ENCODE measurements at regions not wholly inside any gene's neighbourhood (a gene's known extent, or its start where the extent isn't known, plus 50 kb on each side); places are given as distances from the start of the nearest gene placed in this dataset.
"Not testable (repeated sequence)": the region's sequence is repeated elsewhere in the genome, so short reads cannot be mapped to it uniquely, and the experiment has no call there.

GRCh38 chrX:83749736-83750135, 111.2 kb upstream of the CYLC1 start:
- DNase-seq: not testable (repeated sequence)

GRCh38 chrX:83750451-83750850, 110.5 kb upstream of the CYLC1 start:
- not testable (repeated sequence) for DNase-seq

GRCh38 chrX:83759872-83760271, 101.1 kb upstream of the CYLC1 start:
- DNase-seq: peak; percentile 2

- no peak for DNase-seq
Measured at GRCh38 chrX:83771664-83772063, 89.3 kb upstream of the CYLC1 start.
